Fibroblast of villous mesenchyme (primary cell): ENCODE measurements at regions not wholly inside any gene's neighbourhood (a gene's known extent, or its start where the extent isn't known, plus 50 kb on each side); places are given as distances from the start of the nearest gene placed in this dataset.
A peak's percentile ranks its signal among the peaks of the same experiment; 100 is the strongest.

ENCODE experiments used
- DNase-seq: peaks from one replicate; pipeline ENCODE4 v3.0.0-alpha.2; 2010; ENCODE audit warnings: low read depth
- H3K4me3 ChIP-seq: 2 replicates; pipeline ENCODE4 v1.5.1; 2011; ENCODE audit warnings: low read depth, mild to moderate bottlenecking, low read length
- TF ChIP-seq, protein P1 (sequence below): IDR thresholded peaks from 2 replicates; pipeline ENCODE4 v1.5.1; 2012; ENCODE audit warnings: low read depth, mild to moderate bottlenecking, low read length; ENCODE audit not compliant: insufficient read depth

DNA sequence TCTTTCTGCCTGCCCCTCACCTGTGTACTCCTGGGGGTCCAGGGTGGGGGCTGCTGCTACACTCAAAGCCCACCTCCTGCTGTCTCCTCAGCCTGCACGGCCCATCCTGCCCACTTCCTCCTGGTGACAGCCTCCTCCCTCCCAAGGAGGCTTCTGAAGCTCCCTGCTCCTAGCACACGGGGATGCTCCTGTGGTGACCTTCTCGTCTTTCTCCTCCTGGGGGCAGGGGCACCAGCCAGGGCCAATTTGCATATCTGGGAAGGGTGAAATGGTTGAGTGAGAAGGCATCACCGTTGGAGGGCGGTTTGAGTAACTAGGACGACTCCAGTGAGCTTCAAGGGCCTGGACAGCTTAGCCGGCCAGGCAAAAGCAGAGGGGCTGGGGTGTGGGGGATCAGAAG, 51.9 kb upstream of the COL5A1 start:
- DNase-seq: no peak
- TF ChIP-seq, protein P1, sequence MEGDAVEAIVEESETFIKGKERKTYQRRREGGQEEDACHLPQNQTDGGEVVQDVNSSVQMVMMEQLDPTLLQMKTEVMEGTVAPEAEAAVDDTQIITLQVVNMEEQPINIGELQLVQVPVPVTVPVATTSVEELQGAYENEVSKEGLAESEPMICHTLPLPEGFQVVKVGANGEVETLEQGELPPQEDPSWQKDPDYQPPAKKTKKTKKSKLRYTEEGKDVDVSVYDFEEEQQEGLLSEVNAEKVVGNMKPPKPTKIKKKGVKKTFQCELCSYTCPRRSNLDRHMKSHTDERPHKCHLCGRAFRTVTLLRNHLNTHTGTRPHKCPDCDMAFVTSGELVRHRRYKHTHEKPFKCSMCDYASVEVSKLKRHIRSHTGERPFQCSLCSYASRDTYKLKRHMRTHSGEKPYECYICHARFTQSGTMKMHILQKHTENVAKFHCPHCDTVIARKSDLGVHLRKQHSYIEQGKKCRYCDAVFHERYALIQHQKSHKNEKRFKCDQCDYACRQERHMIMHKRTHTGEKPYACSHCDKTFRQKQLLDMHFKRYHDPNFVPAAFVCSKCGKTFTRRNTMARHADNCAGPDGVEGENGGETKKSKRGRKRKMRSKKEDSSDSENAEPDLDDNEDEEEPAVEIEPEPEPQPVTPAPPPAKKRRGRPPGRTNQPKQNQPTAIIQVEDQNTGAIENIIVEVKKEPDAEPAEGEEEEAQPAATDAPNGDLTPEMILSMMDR: no peak
- H3K4me3 ChIP-seq: no peak overlapping the region

DNA sequence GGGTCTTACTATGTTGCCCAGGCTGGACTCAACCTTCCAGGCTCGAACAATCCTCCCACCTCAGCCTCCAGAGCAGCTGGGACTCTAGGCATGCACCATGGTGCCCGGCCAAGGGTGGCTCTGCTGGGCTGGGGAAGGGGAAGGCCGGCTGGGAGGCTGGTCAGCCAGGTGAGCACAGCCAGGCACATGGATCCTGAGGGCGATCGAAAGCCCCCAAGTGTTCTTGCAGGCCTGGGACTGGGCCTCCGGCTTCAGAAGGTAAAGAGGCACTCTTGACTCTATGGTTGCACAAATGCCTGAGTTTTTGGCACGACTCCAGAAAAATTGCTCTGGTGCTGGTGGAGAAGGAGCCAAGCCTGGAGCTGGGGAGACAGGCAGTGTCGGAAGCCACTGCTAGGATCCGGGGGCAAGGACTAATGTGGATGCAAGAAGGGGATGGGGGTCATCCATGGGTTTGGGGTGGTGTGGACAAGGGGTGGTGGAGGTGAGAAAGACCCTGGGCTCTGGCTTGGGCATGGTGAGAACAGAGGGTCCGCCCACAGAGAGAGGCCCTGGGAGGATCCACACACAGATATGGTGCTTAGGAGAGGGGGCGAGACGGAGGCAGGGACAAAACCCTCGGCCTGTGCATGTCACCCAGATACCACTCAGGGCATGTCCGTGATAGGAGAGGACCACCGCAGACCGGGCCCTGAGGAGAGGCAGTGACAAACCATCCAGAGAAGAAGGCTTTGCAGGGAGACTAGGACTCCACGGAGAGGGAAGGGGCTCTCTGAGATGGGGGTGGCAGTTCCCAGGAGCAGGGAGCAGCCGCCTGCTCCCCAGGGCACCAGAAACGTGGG, 51.1 kb upstream of the COL5A1 start:
- H3K4me3 ChIP-seq: no peak overlapping the region
- TF ChIP-seq, protein P1: no peak
- peak; percentile 85 for DNase-seq

DNA sequence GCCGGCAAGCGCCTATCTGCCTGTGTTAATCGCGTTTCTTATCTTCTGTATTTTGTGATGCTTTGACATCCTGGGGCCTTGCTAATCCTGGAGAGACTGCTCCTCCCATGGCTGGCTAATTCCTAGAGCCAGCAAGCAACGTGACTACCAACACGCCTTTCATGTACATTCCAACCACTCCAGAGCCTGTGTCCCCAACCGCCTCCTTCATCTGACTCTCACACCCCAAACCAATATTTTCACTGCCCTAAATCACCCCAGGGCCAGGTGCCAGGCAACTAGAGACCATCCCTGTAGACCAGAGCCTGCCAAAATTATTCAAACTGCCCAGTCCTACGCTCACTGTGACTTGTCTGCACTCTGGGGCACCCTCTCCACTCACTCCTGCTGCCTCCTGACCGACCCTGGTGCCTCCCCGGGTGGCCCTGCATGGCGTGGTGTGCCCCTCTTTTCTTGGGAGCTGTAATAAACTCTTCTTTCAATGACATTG, 50.5 kb upstream of the COL5A1 start:
- no peak overlapping the region for H3K4me3 ChIP-seq
- TF ChIP-seq, protein P1: no peak
- peak; percentile 86 for DNase-seq

DNA sequence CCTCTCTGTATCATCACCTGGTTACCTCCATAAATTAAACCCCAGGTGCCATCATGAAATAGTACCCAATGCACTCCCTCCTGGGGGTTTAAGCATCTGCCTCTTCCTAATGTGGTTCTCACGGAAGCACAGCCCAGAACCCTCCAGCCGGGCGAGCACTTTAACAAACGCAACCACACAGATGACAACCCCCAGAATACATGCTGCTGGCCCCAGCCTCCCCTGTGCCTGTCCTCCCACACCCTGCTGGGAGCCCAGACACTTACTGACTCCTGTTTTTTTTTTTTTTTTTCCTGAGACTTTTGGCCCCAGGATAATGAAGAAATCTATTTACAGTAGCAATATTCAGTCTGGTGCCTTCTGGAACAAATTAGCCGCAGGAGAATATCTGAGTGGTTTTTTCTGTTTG, 50.0 kb upstream of the COL5A1 start:
- peak; percentile 87 for DNase-seq
- TF ChIP-seq, protein P1: no peak
- H3K4me3 ChIP-seq: no peak overlapping the region
